ENCODE measurements at regions not wholly inside any gene's neighbourhood (a gene's known extent, or its start where the extent isn't known, plus 50 kb on each side); places are given as distances from the start of the nearest gene placed in this dataset.

DNA sequence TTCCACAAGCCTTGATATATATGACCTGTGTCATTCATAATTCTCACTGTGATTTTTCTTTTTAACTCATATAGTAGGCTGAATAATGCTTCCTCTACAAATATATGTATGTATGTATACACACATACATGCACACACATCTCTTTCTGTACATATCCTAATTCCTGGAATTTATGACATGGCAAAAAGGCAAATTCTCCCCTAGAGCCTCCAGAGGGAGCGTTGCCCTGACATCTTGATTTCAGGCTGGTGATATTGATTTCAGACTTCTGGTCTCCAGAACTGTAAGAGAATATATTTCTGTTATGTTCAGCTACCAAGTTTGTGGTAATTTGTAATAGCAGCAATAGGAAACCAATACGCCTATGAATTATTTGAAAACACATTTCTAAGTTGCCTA, 166.6 kb upstream of the GAS1 start:
- POLR2A ChIA-PET = no interaction called here
- CTCF ChIA-PET = no interaction called here

- CTCF ChIA-PET = no interaction called here
These were observed 168.5 kb upstream of the GAS1 start for GRCh38 chr9:87115785-87116184.

GRCh38 chr9:87116492-87116891, 169.2 kb upstream of the GAS1 start:
- CTCF ChIA-PET = no interaction called here
- POLR2A ChIA-PET = no interaction called here

More at GRCh38 chr9:87115785-87116184, 168.5 kb upstream of the GAS1 start:
- POLR2A ChIA-PET = no interaction called here

DNA sequence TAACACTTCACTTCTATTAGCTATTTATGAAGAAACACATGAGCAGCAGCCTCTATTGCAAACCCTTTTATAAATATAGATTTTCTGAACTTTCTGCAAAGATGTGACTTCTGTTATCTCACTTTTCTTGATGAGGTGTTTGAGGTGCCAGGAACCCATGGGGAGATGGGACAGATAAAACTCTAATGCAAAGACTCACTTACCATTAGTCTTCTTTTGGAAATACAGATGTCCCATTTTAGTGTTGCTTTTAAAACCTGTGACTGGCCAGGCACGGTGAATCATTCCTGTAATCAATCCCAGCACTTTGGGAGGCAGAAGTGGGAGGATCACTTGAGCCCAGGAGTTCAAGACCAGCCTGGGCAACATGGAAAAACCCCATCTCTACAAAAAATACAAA, 171.3 kb upstream of the GAS1 start:
- POLR2A ChIA-PET = no interaction called here

DNA sequence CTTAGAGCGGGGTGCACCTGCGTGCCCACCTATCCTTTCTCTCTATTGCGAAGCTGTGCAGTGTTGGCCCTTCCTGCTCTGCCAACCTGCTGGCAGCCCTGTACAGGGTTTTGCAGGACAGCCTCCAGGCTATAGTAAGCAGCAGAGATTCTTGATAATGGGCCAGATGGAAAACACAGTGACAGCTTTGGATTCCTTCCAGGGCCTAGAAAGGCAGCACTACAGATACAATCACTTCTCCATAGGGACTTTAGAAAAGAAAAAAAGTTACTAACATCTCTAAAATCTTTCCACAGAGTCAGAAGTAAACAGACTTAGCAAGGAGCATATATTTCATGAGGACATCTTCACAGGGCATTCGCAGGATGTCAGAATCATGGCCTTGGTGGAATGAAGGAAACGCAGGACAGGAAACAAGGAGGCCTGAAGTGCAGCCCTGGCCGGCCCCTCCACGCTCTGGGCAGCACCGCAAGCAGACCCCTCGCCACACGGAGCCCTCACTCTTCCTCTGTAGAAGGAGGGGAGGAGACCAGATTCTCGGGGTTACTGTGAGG, 172.1 kb upstream of the GAS1 start:
- ChIA-PET POLR2A (no interaction called here), CTCF (interaction anchor here (0.6 kb wide), 1 partner anchor 188 kb away, joined by 3 read pairs; no protein-coding TSS in a partner anchor)

More for the DNA sequence above, 171.3 kb upstream of the GAS1 start:
- CTCF ChIA-PET = no interaction called here

DNA sequence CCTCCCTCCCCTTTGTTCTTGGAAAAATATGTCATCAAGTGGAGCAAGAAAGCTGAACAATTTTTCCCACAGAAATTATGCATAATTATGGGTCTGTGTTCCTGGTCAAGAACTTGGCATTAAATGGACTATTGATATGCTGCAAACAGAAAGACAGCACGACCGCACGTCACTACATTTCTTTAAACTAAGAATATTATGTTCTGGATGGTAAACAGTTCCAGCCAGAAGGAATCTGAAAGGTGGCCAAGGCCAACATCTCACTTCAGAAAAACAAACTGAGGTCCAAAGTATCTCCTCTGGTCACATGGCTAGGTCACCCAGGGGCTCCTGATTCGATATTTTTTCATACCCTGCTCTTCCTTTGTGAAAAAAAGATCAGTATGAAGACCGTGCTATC, 173.3 kb upstream of the GAS1 start:
- CTCF ChIA-PET = no interaction called here
- POLR2A ChIA-PET = no interaction called here

DNA sequence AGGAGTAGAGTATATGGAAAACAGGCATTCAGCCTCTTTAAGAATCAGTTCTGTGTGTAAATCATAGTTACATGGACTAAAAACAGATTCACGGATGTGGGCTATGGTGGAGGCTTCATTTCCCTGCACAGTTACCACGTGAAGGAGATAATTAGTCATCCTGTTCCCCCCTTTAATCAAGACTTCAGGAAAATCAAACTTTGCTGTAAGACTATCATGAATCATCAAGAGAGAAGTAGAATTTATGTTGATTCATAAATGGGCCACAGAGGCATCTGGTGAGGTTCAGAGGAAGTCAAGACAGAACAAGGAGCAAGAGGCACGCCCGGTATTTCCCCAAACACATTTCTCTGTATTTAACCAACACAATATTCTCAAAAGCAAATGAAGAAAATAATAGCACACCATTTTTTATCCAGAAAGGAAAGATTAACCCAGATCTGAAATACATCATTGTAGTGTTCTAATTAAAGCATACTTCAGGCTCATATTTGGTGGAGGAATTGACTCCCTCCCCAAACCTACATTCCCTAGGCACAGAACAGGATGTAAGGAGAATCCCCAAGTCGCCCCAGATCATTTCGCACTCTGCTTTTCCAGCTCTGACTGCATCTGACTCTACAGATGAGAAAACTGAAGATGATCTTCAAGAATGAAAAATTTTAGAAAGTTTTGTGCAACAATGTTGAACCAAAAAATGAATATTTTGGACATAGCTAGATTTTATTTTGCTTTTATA, 175.8 kb upstream of the GAS1 start:
- POLR2A ChIA-PET = no interaction called here
- CTCF ChIA-PET = no interaction called here

GRCh38 chr9:87123830-87124229, 176.5 kb upstream of the GAS1 start:
- POLR2A ChIA-PET = no interaction called here
- CTCF ChIA-PET = no interaction called here

DNA sequence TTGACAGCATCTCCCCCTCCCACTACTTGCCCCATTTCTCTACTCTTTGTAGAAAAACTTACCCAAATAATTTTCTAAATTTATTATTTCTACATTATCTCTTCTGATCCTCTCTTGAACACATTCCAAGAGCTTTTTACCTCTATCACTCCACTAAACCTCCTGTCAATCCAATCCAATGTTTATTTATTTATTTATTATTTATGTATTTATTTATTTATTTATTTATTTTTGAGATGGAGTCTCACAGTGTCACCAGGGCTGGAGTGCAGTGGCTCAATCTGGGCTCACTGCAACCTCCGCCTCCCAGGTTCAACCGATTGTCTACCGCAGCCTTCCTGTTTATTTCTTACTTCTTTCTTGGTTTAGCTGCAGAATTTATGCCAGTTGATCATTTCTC, 178.5 kb upstream of the GAS1 start:
- ChIA-PET CTCF (interaction anchor here (0.7 kb wide), 1 partner anchor 292 kb away, joined by 3 read pairs; no protein-coding TSS in a partner anchor), POLR2A (no interaction called here)

- ChIA-PET POLR2A (no interaction called here), CTCF (no interaction called here)
These were observed 180.2 kb upstream of the GAS1 start for GRCh38 chr9:87127543-87127942.

DNA sequence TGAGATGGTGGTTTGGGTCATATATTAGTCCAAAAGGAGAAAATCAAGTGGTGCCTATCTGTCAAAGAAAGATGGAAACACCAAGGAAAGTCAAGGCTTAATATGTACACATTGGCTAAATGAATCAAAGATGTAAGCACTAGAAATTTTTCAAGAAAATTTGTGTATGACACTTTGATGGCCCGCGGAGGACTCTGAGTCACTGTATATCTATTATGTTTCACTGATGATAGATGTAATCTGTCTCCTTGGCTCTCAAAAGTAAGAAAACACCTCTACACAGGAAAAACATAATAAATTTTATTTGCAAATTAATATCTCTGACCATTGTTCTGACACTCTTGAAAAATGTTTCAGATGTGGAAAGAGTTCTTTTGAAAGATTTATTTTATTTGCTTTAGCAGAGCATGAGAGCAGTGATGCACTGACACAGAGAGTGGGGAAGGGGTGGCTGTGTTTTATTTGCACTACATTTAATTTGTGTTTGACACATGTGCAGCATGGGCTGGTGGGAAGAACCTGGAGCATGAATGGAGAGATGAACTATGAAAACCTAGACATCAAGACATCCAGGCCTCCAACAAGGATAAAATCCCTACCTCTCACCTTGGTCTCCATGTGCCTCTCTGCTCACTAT, 180.8 kb upstream of the GAS1 start:
- ChIA-PET POLR2A (no interaction called here), CTCF (no interaction called here)

GRCh38 chr9:87128844-87129493, 181.7 kb upstream of the GAS1 start:
- CTCF ChIA-PET = no interaction called here
- POLR2A ChIA-PET = no interaction called here

- ChIA-PET POLR2A (no interaction called here), CTCF (no interaction called here)
These were observed 187.8 kb upstream of the GAS1 start for GRCh38 chr9:87135074-87135473.

DNA sequence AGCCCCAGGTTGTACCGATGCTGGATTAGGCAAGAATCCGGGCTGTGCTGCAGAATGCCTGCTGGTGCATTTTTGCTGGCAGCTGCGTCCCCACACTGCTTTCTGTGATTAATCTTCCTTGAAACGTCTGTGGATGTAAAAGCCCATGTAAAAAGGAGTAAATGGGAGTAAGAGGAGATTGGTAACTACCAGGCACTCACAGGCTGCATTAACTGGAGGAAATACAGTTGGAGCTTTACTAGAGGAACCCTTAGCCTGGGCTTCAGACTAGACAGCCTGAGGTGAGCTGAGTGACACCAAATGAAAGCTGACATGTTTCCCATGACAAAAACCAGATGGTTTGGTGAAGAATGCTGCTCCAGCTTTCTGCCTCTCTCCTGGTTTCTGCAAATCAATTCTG, 190.4 kb upstream of the GAS1 start:
- POLR2A ChIA-PET = no interaction called here
- CTCF ChIA-PET = no interaction called here

- POLR2A ChIA-PET = no interaction called here
- CTCF ChIA-PET = no interaction called here
These were observed 191.1 kb upstream of the GAS1 start for GRCh38 chr9:87138128-87139040.

DNA sequence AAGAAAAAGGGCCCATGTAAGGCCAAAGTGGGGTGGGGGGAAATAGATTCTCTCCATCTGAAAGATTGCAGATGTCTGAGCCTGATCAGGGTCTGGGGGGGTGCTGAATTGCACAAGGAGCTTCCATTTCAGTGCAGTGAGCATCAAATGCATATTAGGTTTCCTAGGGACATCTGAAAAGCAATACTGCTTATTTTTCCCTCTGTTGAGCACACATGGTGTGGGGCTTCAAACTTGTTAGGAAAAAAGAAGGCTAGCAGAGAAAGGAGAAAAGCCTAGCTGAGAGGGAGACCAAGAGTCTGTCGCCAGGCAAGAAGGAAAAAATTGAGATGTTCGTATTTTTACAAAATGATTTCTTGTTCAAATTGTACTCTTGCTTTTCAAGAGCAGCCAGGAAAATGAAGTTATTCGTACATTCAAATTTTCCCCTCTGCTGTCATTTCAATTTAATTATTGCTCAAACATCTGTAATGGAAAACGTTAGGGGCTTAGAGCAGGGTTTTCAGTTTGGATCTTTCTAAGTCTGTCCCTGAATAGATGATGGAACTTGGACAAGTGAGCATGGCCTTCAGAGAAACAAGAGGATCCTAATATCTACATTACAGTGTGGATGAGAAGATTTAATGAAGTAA, 191.9 kb upstream of the GAS1 start:
- ChIA-PET POLR2A (no interaction called here), CTCF (no interaction called here)

- CTCF ChIA-PET = no interaction called here
These were observed 192.8 kb upstream of the GAS1 start for GRCh38 chr9:87140142-87140541.

DNA sequence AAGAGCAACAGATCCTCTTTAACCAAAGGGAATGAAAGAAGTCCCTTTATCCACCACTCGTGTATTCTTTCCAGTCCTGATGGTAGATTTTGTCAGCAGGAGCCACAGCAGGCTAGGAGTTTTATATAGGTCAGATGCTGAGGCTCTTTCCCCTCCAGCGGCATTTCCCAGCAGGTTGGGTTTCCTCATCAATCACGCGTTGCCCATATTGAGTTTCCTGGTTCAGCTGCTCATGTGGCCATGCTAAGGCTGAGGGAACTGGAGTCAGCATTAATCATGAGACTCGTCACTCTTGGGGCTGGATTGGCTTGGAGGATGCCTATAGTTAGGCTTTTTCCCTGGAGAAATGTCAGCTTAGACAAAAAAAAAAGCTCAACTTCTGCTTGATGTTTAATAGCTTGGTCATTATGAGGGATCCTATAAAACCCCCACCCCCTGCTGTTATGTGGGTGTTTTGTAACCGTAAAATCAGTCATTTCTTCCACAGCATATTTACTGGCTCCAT, 193.4 kb upstream of the GAS1 start:
- CTCF ChIA-PET = no interaction called here

More at GRCh38 chr9:87140142-87140541, 192.8 kb upstream of the GAS1 start:
- POLR2A ChIA-PET = no interaction called here

GRCh38 chr9:87141124-87141523, 193.8 kb upstream of the GAS1 start:
- ChIA-PET POLR2A (no interaction called here), CTCF (no interaction called here)

More for the DNA sequence above, 193.4 kb upstream of the GAS1 start:
- POLR2A ChIA-PET = no interaction called here

DNA sequence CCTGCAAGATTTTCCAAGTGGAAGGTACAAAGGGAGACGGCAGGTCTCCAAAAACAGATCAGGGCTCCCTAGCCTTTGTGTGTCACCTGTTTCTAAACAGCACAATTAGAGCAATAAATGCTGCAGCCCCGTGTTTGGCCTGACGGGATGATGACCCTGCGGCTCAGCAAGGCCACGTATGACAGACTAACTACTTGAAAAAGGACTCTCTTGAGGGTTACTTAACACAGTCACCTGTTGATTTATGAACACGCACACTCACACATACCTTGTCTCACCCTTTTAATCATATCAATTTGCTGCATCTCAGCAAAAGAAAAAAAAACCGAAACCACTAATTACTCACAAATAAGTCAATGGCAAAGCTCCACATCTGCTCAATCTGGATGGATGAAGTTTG, 199.6 kb upstream of the GAS1 start:
- ChIA-PET POLR2A (no interaction called here), CTCF (no interaction called here)
